ENCODE measurements at regions not wholly inside any gene's neighbourhood (a gene's known extent, or its start where the extent isn't known, plus 50 kb on each side); places are given as distances from the start of the nearest gene placed in this dataset.
"Not testable (repeated sequence)": the region's sequence is repeated elsewhere in the genome, so short reads cannot be mapped to it uniquely, and the experiment has no call there.

- no peak for DNase-seq
These were observed 106.8 kb downstream of the HRH4 start for GRCh38 chr18:24567199-24567598.

GRCh38 chr18:24570716-24571115 lies 110.3 kb downstream of the HRH4 start:
- no peak for DNase-seq

- no peak for DNase-seq
These were observed 122.3 kb downstream of the HRH4 start for GRCh38 chr18:24582771-24583170.

GRCh38 chr18:24584205-24584604 lies 123.8 kb downstream of the HRH4 start:
- no peak for DNase-seq

- no peak for DNase-seq
These were observed 124.4 kb downstream of the HRH4 start for GRCh38 chr18:24584813-24585212.

GRCh38 chr18:24585996-24586566 lies 125.6 kb downstream of the HRH4 start:
- DNase-seq = no peak

- no peak for DNase-seq
These were observed 126.4 kb downstream of the HRH4 start for GRCh38 chr18:24586662-24587360.

- DNase-seq = peak; percentile 49
These were observed 128.0 kb downstream of the HRH4 start for GRCh38 chr18:24588440-24588839.

GRCh38 chr18:24590946-24591345 lies 130.5 kb downstream of the HRH4 start:
- no peak for DNase-seq

GRCh38 chr18:24593401-24593800 lies 133.0 kb downstream of the HRH4 start:
- no peak for DNase-seq

- no peak for DNase-seq
These were observed 133.4 kb downstream of the HRH4 start for GRCh38 chr18:24593886-24594285.

- DNase-seq = no peak
These were observed 135.2 kb downstream of the HRH4 start for GRCh38 chr18:24595561-24596031.

GRCh38 chr18:24600076-24600654 lies 139.7 kb downstream of the HRH4 start:
- peak; percentile 20 for DNase-seq

GRCh38 chr18:24601585-24601984 lies 141.1 kb downstream of the HRH4 start:
- DNase-seq = no peak

- no peak for DNase-seq
These were observed 141.8 kb downstream of the HRH4 start for GRCh38 chr18:24602201-24602600.

- DNase-seq = no peak
These were observed 142.7 kb downstream of the HRH4 start for GRCh38 chr18:24603151-24603550.

- no peak for DNase-seq
These were observed 145.0 kb downstream of the HRH4 start for GRCh38 chr18:24605444-24605843.

- DNase-seq = no peak
These were observed 148.8 kb downstream of the HRH4 start for GRCh38 chr18:24609254-24609653.

GRCh38 chr18:24611075-24611474 lies 150.6 kb downstream of the HRH4 start:
- DNase-seq = no peak

- no peak for DNase-seq
These were observed 153.6 kb downstream of the HRH4 start for GRCh38 chr18:24613896-24614640.

- no peak for DNase-seq
These were observed 156.2 kb downstream of the HRH4 start for GRCh38 chr18:24616653-24617052.

GRCh38 chr18:24624421-24624820 lies 164.0 kb downstream of the HRH4 start:
- not testable (repeated sequence) for DNase-seq

- no peak for DNase-seq
These were observed 167.3 kb downstream of the HRH4 start for GRCh38 chr18:24627644-24628315.
